ENCODE measurements at regions not wholly inside any gene's neighbourhood (a gene's known extent, or its start where the extent isn't known, plus 50 kb on each side); places are given as distances from the start of the nearest gene placed in this dataset.

DNA sequence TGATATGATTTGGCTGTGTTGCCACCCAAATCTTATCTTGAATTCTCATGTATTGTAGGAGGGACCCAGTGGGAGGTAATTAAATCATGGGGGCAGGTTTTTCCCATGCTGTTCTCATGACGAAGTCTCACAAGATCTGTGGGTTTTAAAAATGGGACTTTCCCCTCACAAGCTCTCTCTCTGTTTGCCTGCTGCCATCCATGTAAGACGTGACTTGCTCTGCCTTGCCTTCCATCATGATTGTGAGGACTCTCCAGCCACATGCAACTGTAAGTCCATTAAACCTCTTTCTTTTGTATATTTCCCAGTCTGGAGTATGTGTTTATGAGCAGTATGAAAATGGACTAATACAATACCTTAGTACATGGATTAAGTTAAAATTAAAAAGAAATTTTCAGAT lies 1094.7 kb upstream of the SLC39A10 start:
- H3K9me2 ChIP-seq (replicated peaks; ENCODE audit: low read depth, low read length): no peaks in the 10 kb centered on the region
- no peaks in the 10 kb centered on the region for H3K4me1 ChIP-seq (ENCODE audit: insufficient read depth, low read length, poor library complexity, severe bottlenecking)
- no peaks in the 10 kb centered on the region for H3F3A ChIP-seq (ENCODE audit: low read depth)
- no peaks in the 10 kb centered on the region for H3K27me3 ChIP-seq (ENCODE audit: insufficient read depth, low read length, poor library complexity, severe bottlenecking)
- H2AFZ ChIP-seq (ENCODE audit: low read length): no peak overlapping the region
- no peak overlapping the region for H3K4me3 ChIP-seq (ENCODE audit: low read length, poor library complexity, severe bottlenecking)
- H3K9me3 ChIP-seq (ENCODE audit: insufficient read depth, low read depth, low read length): no peaks in the 10 kb centered on the region
- no peaks in the 10 kb centered on the region for H3K36me3 ChIP-seq (ENCODE audit: insufficient read depth, low read length)
- TF ChIP-seq, protein P1, sequence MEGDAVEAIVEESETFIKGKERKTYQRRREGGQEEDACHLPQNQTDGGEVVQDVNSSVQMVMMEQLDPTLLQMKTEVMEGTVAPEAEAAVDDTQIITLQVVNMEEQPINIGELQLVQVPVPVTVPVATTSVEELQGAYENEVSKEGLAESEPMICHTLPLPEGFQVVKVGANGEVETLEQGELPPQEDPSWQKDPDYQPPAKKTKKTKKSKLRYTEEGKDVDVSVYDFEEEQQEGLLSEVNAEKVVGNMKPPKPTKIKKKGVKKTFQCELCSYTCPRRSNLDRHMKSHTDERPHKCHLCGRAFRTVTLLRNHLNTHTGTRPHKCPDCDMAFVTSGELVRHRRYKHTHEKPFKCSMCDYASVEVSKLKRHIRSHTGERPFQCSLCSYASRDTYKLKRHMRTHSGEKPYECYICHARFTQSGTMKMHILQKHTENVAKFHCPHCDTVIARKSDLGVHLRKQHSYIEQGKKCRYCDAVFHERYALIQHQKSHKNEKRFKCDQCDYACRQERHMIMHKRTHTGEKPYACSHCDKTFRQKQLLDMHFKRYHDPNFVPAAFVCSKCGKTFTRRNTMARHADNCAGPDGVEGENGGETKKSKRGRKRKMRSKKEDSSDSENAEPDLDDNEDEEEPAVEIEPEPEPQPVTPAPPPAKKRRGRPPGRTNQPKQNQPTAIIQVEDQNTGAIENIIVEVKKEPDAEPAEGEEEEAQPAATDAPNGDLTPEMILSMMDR (conservative IDR thresholded peaks at IDR 0.05; ENCODE audit: low read length): no peak
- no peak for TF ChIP-seq EZH2phosphoT487 (IDR thresholded peaks at IDR 0.05; ENCODE audit: borderline replicate concordance)
- no peak overlapping the region for H3K4me2 ChIP-seq (ENCODE audit: low read depth, low read length, poor library complexity, severe bottlenecking)
- H4K20me1 ChIP-seq (ENCODE audit: insufficient read depth, low read length, poor library complexity, severe bottlenecking): no peaks in the 10 kb centered on the region
- H3K79me2 ChIP-seq (ENCODE audit: insufficient read depth, low read length): no peaks in the 10 kb centered on the region
- no peak overlapping the region for H3K9ac ChIP-seq (ENCODE audit: low read depth, low read length, poor library complexity, severe bottlenecking)

DNA sequence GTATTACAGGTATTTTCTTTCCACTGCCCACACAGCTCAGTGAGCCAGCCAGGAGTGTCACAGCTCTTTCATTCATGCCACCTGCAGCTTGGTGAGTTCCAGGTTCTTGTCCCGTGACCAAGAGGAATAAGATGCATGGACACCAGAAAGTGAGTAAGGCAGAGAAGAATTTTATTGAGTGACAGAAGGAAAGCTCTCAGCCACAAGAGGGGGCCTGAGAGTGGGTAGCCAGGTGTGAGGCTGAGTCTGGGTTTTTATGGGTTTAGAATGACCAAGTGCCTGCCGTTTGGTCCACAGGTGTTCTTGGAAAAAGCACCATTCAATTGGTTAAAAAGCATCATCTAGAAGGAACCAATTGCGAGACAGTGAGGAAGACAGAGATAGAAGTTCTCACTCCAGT lies 1097.1 kb upstream of the SLC39A10 start:
- no peaks in the 10 kb centered on the region for H3K36me3 ChIP-seq (ENCODE audit: insufficient read depth, low read length)
- no peak overlapping the region for H3K9ac ChIP-seq (ENCODE audit: low read depth, low read length, poor library complexity, severe bottlenecking)
- H3K4me3 ChIP-seq (ENCODE audit: low read length, poor library complexity, severe bottlenecking): no peak overlapping the region
- no peaks in the 10 kb centered on the region for H3K9me2 ChIP-seq (replicated peaks; ENCODE audit: low read depth, low read length)
- H3F3A ChIP-seq (ENCODE audit: low read depth): no peaks in the 10 kb centered on the region
- no peaks in the 10 kb centered on the region for H3K79me2 ChIP-seq (ENCODE audit: insufficient read depth, low read length)
- H3K4me2 ChIP-seq (ENCODE audit: low read depth, low read length, poor library complexity, severe bottlenecking): no peak overlapping the region
- no peak overlapping the region for H2AFZ ChIP-seq (ENCODE audit: low read length)
- no peaks in the 10 kb centered on the region for H3K4me1 ChIP-seq (ENCODE audit: insufficient read depth, low read length, poor library complexity, severe bottlenecking)
- H3K27me3 ChIP-seq (ENCODE audit: insufficient read depth, low read length, poor library complexity, severe bottlenecking): no peaks in the 10 kb centered on the region
- TF ChIP-seq EZH2phosphoT487 (IDR thresholded peaks at IDR 0.05; ENCODE audit: borderline replicate concordance): no peak
- TF ChIP-seq, protein P1 (conservative IDR thresholded peaks at IDR 0.05; ENCODE audit: low read length): peak; percentile 32
- H4K20me1 ChIP-seq (ENCODE audit: insufficient read depth, low read length, poor library complexity, severe bottlenecking): no peaks in the 10 kb centered on the region
- H3K9me3 ChIP-seq (ENCODE audit: insufficient read depth, low read depth, low read length): no peaks in the 10 kb centered on the region

DNA sequence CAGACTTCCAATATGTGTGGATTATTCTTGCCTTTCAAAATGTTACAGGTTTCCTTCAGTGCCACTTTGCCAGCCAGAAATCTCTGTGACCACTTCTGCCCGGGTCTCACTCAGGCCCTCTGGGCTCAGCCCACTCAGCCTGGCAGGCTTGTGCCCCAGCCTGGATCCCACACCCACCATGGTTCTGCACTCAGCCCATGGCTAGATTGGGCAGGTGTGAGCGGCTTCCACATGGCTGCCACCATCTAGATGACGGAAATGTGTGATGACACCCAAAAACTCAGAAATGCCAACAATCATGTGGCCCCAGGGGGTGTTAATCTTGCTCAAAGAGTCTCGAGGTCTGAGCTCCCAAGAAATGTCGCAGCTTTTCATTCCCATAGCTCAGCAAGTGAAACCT lies 1097.5 kb upstream of the SLC39A10 start:
- TF ChIP-seq, protein P1 (conservative IDR thresholded peaks at IDR 0.05; ENCODE audit: low read length): no peak
- no peak for TF ChIP-seq EZH2phosphoT487 (IDR thresholded peaks at IDR 0.05; ENCODE audit: borderline replicate concordance)
- no peak overlapping the region for H2AFZ ChIP-seq (ENCODE audit: low read length)
- no peaks in the 10 kb centered on the region for H3K9me3 ChIP-seq (ENCODE audit: insufficient read depth, low read depth, low read length)
- no peak overlapping the region for H3K9ac ChIP-seq (ENCODE audit: low read depth, low read length, poor library complexity, severe bottlenecking)
- no peaks in the 10 kb centered on the region for H3K4me1 ChIP-seq (ENCODE audit: insufficient read depth, low read length, poor library complexity, severe bottlenecking)
- no peaks in the 10 kb centered on the region for H3K36me3 ChIP-seq (ENCODE audit: insufficient read depth, low read length)
- H4K20me1 ChIP-seq (ENCODE audit: insufficient read depth, low read length, poor library complexity, severe bottlenecking): no peaks in the 10 kb centered on the region
- H3K79me2 ChIP-seq (ENCODE audit: insufficient read depth, low read length): no peaks in the 10 kb centered on the region
- no peak overlapping the region for H3K4me2 ChIP-seq (ENCODE audit: low read depth, low read length, poor library complexity, severe bottlenecking)
- H3K4me3 ChIP-seq (ENCODE audit: low read length, poor library complexity, severe bottlenecking): no peak overlapping the region
- no peaks in the 10 kb centered on the region for H3K27me3 ChIP-seq (ENCODE audit: insufficient read depth, low read length, poor library complexity, severe bottlenecking)
- H3F3A ChIP-seq (ENCODE audit: low read depth): no peaks in the 10 kb centered on the region
- no peaks in the 10 kb centered on the region for H3K9me2 ChIP-seq (replicated peaks; ENCODE audit: low read depth, low read length)
